ENCODE measurements at regions not wholly inside any gene's neighbourhood (a gene's known extent, or its start where the extent isn't known, plus 50 kb on each side); places are given as distances from the start of the nearest gene placed in this dataset.

- DNase-seq (no peak), ATAC-seq (no peak)
- WGBS (ENCODE audit: insufficient coverage, low coverage, low lambda C conversion rate, missing lambda C conversion rate) = 56% methylated on average over 6 of the region's 6 CpGs
- Histone ChIP-seq H3K36me3 (no peaks in the 10 kb centered on the region), H3K27me3 (no peaks in the 10 kb centered on the region), H3K27ac (no peak overlapping the region), H3K4me3 (no peak overlapping the region), H3K9me3 (no peaks in the 10 kb centered on the region), H3K4me1 (no peaks in the 10 kb centered on the region)
- intact Hi-C loops (cut with DNase I) = no loop called here
- no peak for TF ChIP-seq POLR2A (IDR thresholded peaks at IDR 0.05)
- no peak for TF ChIP-seq CTCF (IDR thresholded peaks at IDR 0.05)
These were observed 91.5 kb upstream of the ESRRG start for GRCh38 chr1:216814576-216815259.

- WGBS (ENCODE audit: insufficient coverage, low coverage, low lambda C conversion rate, missing lambda C conversion rate) = no CpG with 5 or more reads among the region's 4 CpGs
- no peaks in the 10 kb centered on the region for H3K9me3 ChIP-seq
- no peaks in the 10 kb centered on the region for H3K27me3 ChIP-seq
- intact Hi-C loops (cut with DNase I) = no loop called here
- H3K27ac ChIP-seq = no peak overlapping the region
- no peaks in the 10 kb centered on the region for H3K4me1 ChIP-seq
- no peak for DNase-seq
- ATAC-seq = no peak
- TF ChIP-seq CTCF (IDR thresholded peaks at IDR 0.05) = no peak
- TF ChIP-seq POLR2A (IDR thresholded peaks at IDR 0.05) = no peak
- H3K36me3 ChIP-seq = no peaks in the 10 kb centered on the region
- H3K4me3 ChIP-seq = no peak overlapping the region
These were observed 89.7 kb upstream of the ESRRG start for GRCh38 chr1:216812966-216813365.

GRCh38 chr1:216809649-216810048, 86.4 kb upstream of the ESRRG start:
- Histone ChIP-seq H3K4me1 (no peaks in the 10 kb centered on the region), H3K27me3 (no peaks in the 10 kb centered on the region), H3K36me3 (no peaks in the 10 kb centered on the region), H3K4me3 (no peak overlapping the region), H3K9me3 (no peaks in the 10 kb centered on the region), H3K27ac (no peak overlapping the region)
- 51% methylated on average over 5 of the region's 5 CpGs for WGBS (ENCODE audit: insufficient coverage, low coverage, low lambda C conversion rate, missing lambda C conversion rate)
- TF ChIP-seq CTCF (IDR thresholded peaks at IDR 0.05) (no peak), POLR2A (IDR thresholded peaks at IDR 0.05) (no peak)
- ATAC-seq (no peak), DNase-seq (no peak)
- intact Hi-C loops (cut with DNase I) = no loop called here

GRCh38 chr1:216807696-216808095, 84.5 kb upstream of the ESRRG start:
- no peak for DNase-seq
- Histone ChIP-seq H3K36me3 (no peaks in the 10 kb centered on the region), H3K4me3 (no peak overlapping the region), H3K9me3 (no peaks in the 10 kb centered on the region), H3K27ac (no peak overlapping the region), H3K4me1 (no peaks in the 10 kb centered on the region), H3K27me3 (no peaks in the 10 kb centered on the region)
- intact Hi-C loops (cut with DNase I) = no loop called here
- no peak for ATAC-seq
- WGBS (ENCODE audit: insufficient coverage, low coverage, low lambda C conversion rate, missing lambda C conversion rate) = 29% methylated on average over 1 of the region's 1 CpG
- TF ChIP-seq POLR2A (IDR thresholded peaks at IDR 0.05) (no peak), CTCF (IDR thresholded peaks at IDR 0.05) (no peak)

GRCh38 chr1:216805953-216806352, 82.7 kb upstream of the ESRRG start:
- no peak for ATAC-seq
- intact Hi-C loops (cut with DNase I) = no loop called here
- TF ChIP-seq CTCF (IDR thresholded peaks at IDR 0.05) (no peak), POLR2A (IDR thresholded peaks at IDR 0.05) (no peak)
- Histone ChIP-seq H3K4me3 (no peak overlapping the region), H3K27me3 (no peaks in the 10 kb centered on the region), H3K36me3 (no peaks in the 10 kb centered on the region), H3K27ac (no peak overlapping the region), H3K9me3 (no peaks in the 10 kb centered on the region), H3K4me1 (no peaks in the 10 kb centered on the region)
- WGBS (ENCODE audit: insufficient coverage, low coverage, low lambda C conversion rate, missing lambda C conversion rate) = 43% methylated on average over 1 of the region's 1 CpG
- no peak for DNase-seq
